ENCODE measurements at regions not wholly inside any gene's neighbourhood (a gene's known extent, or its start where the extent isn't known, plus 50 kb on each side); places are given as distances from the start of the nearest gene placed in this dataset.
"Not testable (repeated sequence)": the region's sequence is repeated elsewhere in the genome, so short reads cannot be mapped to it uniquely, and the experiment has no call there.

- H3K27me3 Mint-ChIP-seq (ENCODE audit: insufficient read depth, low read depth); H3K36me3 Mint-ChIP-seq; H3K9me3 ChIP-seq (ENCODE audit: low read depth); H3K4me3 ChIP-seq; H3K27me3 ChIP-seq; H3F3A ChIP-seq (ENCODE audit: low read depth); H3K4me1 ChIP-seq; H3K4me2 ChIP-seq; H2AFZ ChIP-seq (replicated peaks); H3K79me2 ChIP-seq (ENCODE audit: low read depth); H3K9ac ChIP-seq; H3K27ac ChIP-seq; H3K9me3 Mint-ChIP-seq; H3K36me3 ChIP-seq; H3K4me3 Mint-ChIP-seq; H4K20me1 ChIP-seq (ENCODE audit: low read depth): not testable (repeated sequence)
- peak; percentile 43 for DNase-seq (ENCODE audit: low spot score)
- H3K4me1 Mint-ChIP-seq, result peaks cover 20% of the 10 kb centered on the region
- peak overlapping the region; percentile 78 for H3K27ac Mint-ChIP-seq
- TF ChIP-seq CTCF (IDR thresholded peaks at IDR 0.05), result peak; percentile 60
These were observed 148.8 kb downstream of the NPIPB11 start for GRCh38 chr16:29257419-29258336.

- DNase-seq (ENCODE audit: low spot score), result peak; percentile 24
- H3K4me1 Mint-ChIP-seq, result peaks cover 22% of the 10 kb centered on the region
- H3K4me1 ChIP-seq, result no peaks in the 10 kb centered on the region
- H3F3A ChIP-seq (ENCODE audit: low read depth), result peaks cover 4% of the 10 kb centered on the region
- no peaks in the 10 kb centered on the region for H3K9me3 ChIP-seq (ENCODE audit: low read depth)
- H3K4me2 ChIP-seq, result no peak overlapping the region
- no peak for TF ChIP-seq CTCF (IDR thresholded peaks at IDR 0.05)
- TF ChIP-seq EZH2 (IDR thresholded peaks at IDR 0.05), result no peak
- no peak for TF ChIP-seq EZH2phosphoT487 (IDR thresholded peaks at IDR 0.05)
- no peaks in the 10 kb centered on the region for H3K9me3 Mint-ChIP-seq
- H3K27me3 Mint-ChIP-seq (ENCODE audit: insufficient read depth, low read depth), result peaks cover 3% of the 10 kb centered on the region
- no peak overlapping the region for H3K9ac ChIP-seq
- H3K79me2 ChIP-seq (ENCODE audit: low read depth), result no peaks in the 10 kb centered on the region
- H2AFZ ChIP-seq (replicated peaks), result no peak overlapping the region
- peak overlapping the region; percentile 27 for H3K4me3 Mint-ChIP-seq
- H3K36me3 Mint-ChIP-seq, result no peaks in the 10 kb centered on the region
- no peak overlapping the region for H3K27ac Mint-ChIP-seq
- no peaks in the 10 kb centered on the region for H3K27me3 ChIP-seq
- no peak overlapping the region for H3K4me3 ChIP-seq
- H3K27ac ChIP-seq, result no peak overlapping the region
- no peaks in the 10 kb centered on the region for H3K36me3 ChIP-seq
- H4K20me1 ChIP-seq (ENCODE audit: low read depth), result no peaks in the 10 kb centered on the region
These were observed 150.0 kb downstream of the NPIPB11 start for GRCh38 chr16:29256501-29256981.

GRCh38 chr16:29255957-29256356 lies 150.6 kb downstream of the NPIPB11 start:
- not testable (repeated sequence) for H3K9me3 Mint-ChIP-seq; H3K36me3 ChIP-seq; H3K27me3 ChIP-seq; H3K36me3 Mint-ChIP-seq; H3K4me1 ChIP-seq; H3K27me3 Mint-ChIP-seq (ENCODE audit: insufficient read depth, low read depth); H3K4me3 ChIP-seq; H3K4me3 Mint-ChIP-seq; H3K9me3 ChIP-seq (ENCODE audit: low read depth); H4K20me1 ChIP-seq (ENCODE audit: low read depth); H3K27ac ChIP-seq; H3K9ac ChIP-seq; H2AFZ ChIP-seq (replicated peaks); DNase-seq (ENCODE audit: low spot score); H3F3A ChIP-seq (ENCODE audit: low read depth); H3K4me2 ChIP-seq; H3K79me2 ChIP-seq (ENCODE audit: low read depth)
- Mint-ChIP-seq H3K27ac (peak overlapping the region; percentile 24), H3K4me1 (peaks cover 21% of the 10 kb centered on the region)

GRCh38 chr16:29255496-29255796 lies 151.1 kb downstream of the NPIPB11 start:
- H3K79me2 ChIP-seq (ENCODE audit: low read depth); H3K9ac ChIP-seq; DNase-seq (ENCODE audit: low spot score); H3K27ac Mint-ChIP-seq; H4K20me1 ChIP-seq (ENCODE audit: low read depth); H3K4me3 ChIP-seq; H3K4me3 Mint-ChIP-seq; H3F3A ChIP-seq (ENCODE audit: low read depth); H3K27me3 ChIP-seq; H3K27me3 Mint-ChIP-seq (ENCODE audit: insufficient read depth, low read depth); H3K36me3 ChIP-seq; H3K27ac ChIP-seq; H3K9me3 Mint-ChIP-seq; H3K4me2 ChIP-seq; H2AFZ ChIP-seq (replicated peaks); H3K36me3 Mint-ChIP-seq; H3K4me1 ChIP-seq; H3K9me3 ChIP-seq (ENCODE audit: low read depth): not testable (repeated sequence)
- H3K4me1 Mint-ChIP-seq, result peaks cover 21% of the 10 kb centered on the region
